DMS53 treated with DMSO at 0.1 percent for 48 hours (cell line): ENCODE measurements at regions not wholly inside any gene's neighbourhood (a gene's known extent, or its start where the extent isn't known, plus 50 kb on each side); places are given as distances from the start of the nearest gene placed in this dataset.
A peak's percentile ranks its signal among the peaks of the same experiment; 100 is the strongest.

Source experiments
- DNase-seq: peaks from one replicate; lab custom pipeline; 2025; ENCODE audit not compliant: unreplicated experiment; lab: John Stamatoyannopoulos, UW

DNA sequence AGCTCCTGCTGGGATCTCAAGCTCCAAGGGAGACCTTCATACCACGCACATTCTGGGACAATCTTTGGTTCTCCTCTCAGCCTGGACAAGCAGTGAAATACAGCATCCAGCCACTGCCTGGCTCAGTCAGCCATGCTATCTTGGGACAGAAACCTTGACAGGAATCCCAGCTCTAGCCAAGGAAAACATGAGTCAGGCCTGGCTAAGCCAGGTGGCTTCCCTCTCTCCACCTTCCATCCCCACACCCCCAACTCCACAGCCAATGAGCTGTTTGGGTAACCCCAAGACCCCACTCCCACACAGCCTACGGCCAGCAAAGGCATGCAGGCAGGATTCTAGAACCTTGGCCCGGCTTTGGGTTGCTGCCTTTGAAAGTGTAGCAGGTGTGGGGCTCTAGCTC is 64.9 kb downstream of the MCFD2 start:
- DNase-seq = no peak

DNA sequence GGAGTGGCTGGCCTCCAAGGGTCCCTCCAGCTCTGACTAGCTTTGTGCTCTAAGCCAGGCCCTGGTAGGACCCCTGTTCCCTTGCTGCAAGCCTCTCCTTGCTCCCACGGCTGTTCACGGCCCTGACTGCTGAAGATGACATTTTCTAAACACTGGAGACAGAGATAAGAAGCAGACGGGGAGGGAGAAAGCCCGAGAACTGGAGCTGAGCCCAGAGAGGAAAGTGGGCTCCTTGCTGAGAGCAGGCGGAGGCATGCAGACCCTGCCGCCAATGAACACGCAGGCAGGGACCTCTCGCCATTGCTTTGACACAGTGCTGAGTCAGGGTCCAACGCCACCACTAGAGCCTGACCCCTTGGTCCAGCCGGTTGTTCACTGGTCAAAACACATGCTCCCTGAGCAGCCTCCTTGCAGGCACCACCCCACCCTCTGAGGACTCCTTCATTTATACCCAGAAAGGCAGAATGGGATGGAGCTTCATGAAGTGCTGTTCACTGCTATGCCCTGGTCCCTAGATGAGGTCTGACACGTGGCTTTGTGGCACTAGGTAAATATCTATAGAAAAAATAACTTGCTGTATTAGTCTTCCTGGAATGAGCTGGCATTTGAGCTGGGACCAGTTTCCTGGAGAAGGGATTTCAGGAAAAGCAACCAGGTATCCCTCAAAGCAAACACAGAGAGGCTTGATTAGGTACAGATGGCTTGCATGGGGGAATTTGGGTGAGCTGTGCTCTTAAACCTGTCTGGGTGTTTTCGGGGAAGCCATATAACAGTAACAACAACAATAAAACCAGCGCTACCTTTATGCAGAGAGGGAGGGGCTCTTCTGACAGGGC is 65.7 kb downstream of the MCFD2 start:
- peak; percentile 6 for DNase-seq

DNA sequence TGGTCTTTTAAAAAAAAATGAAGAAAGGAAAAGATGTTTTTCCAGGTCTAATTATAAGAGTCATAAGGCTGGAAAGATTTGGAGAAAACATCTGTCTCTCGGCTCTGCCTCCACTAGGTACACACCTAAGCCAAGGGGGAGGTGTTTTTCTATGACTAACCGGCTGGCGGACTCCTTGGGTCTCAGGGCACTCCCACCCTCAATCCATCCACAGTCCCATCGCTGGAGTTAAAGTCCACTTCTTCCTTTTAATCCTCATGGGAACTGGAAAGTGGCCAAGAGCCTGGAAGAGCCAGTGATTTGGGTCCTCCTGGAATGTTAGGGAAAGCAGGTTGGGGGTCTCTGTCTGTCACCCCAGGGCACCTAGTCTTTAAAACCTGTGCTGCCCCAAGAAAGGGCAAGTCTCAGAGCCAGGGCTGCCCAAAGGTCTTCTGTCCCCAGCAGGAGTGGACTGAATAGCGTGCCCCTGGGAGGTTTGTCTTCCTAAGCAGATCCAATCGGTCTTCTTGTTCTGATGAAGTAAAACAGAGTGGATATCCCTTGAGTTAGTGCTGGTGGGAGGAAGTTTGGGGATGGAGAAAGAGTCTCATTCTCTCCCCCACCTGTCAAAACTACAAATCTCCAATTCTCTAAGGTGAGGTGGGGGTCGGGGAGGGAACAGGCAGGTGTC is 66.4 kb downstream of the MCFD2 start:
- no peak for DNase-seq

DNA sequence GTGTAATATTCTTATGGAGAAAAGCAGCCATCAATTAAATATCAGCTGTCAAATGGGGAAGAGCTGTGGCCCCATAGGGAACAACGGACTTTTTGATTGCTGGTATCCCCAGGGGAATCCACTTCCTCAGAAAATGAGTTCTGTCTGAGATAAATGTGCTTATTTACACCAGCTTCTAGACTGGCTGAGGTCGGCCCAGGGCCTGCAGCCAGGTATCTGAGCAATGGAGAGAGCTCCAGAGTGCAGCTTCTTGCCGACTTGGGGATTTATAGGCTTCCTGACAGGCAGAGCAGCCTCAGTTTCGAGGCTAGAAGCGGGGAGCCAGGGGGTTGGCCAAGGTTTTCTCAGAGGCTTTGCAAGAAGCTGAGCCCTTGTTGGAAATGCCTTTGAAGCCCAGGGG is 67.2 kb downstream of the MCFD2 start:
- DNase-seq = no peak

GRCh38 chr2:46847726-46848412 is 67.7 kb downstream of the MCFD2 start:
- no peak for DNase-seq

DNA sequence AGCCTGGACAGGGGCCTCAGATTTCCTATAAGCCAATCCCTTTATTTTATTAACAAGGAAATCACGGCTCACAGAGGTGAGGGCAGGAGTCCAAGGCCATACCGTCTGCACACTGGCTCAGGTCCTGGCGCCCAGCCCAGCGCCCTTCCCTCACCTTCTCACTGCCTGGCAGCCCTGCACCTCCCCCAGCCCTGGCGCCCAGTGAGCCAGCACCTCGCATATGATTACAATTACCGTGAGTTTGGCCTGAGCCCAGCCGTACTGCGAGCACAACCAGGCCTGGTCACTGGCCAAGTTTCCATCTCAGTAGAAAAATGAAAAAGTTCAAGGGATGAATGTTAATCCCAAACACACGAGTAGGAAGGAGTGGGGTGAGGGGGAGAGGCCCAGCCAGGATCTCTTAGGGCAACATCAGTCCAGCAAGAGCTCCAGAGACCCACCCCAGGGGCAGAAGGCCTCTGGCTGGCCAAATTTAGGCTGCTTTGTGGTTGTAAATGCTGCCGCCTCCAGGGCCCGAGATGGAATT is 68.4 kb downstream of the MCFD2 start:
- DNase-seq = peak; percentile 4

DNA sequence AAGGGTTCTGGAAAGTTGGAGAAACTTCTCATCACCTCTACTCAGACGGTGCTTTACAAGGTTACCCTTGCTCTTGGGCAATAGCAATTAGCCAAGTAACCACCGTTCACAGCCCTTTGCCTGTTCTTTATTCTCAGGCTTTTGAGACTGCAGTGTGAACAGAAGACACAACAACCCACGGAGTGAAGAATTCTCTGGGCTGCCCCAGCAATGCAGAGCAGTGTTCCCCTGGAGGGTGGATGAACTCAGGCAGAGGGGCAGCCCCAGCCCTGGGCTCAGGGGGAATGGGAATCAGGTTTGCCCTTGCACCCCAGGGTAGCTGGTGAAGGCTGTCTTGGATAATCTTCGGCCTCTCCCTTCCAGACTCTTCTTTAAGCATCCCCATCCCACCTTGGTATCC is 69.1 kb downstream of the MCFD2 start:
- no peak for DNase-seq

- DNase-seq = no peak
Observed at GRCh38 chr2:46845542-46846486, 69.8 kb downstream of the MCFD2 start.

DNA sequence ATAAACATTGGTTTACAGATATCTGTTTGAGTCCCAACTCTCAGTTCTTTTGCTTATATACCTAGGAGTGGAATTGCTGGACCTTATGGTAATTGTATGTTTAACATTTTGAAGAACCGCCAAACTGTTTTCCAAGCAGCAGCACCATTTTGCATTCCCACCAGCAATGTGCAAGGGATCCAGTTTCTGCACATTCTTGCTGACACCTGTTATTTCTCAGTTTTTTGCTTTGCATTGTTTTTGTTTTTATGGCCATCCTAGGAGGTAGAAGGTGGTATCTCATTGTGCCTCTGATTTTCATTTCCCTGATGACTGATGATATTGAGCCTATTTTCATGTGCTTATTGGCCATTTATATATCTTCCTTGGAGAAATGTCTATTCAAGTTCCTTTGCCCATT is 71.2 kb downstream of the MCFD2 start:
- DNase-seq = no peak

- DNase-seq = no peak
Observed at GRCh38 chr2:46844034-46844433, 71.6 kb downstream of the MCFD2 start.

- DNase-seq = no peak
Observed at GRCh38 chr2:46843316-46843715, 72.3 kb downstream of the MCFD2 start.

- DNase-seq = no peak
Observed at GRCh38 chr2:46842876-46843275, 72.7 kb downstream of the MCFD2 start.

DNA sequence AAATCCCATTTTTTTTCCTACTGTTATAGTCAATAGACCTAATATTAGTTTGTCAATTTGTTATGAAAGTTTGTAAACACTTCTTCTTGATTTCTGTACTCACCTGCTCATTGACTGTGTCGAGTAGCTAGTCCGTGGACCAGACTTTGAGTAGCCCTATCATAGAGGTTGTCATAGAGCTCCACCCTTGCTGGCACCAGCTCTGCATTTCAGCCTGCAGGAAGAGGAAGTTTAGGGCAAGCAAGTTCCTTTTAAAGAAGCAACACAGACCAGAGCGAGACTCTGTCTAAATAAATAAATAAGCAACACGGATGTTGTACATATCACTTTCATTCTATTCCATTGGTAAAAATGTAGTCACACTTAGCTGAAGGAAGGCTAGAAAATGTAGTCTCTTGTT is 74.0 kb downstream of the MCFD2 start:
- DNase-seq = no peak

DNA sequence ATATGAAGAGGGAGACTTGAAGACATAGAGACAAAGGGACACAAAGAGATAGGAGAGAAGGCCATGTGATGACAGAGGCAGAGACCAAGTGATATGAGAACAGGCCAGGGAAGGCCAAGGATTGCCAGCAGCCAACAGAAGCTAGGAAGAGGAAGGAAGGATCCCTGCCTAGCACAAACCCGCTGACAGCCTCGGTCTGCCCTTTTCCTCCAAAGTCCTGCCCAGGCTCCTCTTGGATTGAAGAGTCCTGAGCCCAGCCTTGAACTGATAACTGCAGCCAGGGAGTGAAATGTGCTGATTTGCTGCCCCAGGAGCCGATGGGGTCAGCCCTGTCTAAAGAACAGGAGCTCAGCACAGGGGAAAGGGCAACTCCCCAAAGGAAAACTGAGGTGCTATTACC is 76.6 kb downstream of the MCFD2 start:
- no peak for DNase-seq

DNA sequence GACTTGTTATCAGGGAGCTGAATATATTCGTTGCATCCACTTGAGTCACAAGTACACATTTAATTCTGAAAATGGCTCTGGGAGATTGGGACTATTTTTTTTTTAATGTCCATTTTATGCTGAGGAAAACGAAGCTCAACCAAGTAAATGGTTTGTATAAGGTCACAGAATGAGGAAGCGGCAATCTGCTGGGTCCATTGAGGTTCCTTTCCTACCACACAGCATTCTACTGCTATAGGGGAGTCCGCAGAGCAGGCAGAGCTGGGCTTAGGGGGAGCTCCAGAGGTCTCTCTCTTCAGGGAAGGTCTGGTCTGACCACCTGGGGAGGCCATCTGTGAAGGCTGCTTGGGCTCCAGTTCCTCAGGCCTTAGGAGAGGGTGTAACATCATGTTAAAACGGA is 77.9 kb downstream of the MCFD2 start:
- no peak for DNase-seq

- no peak for DNase-seq
Observed at GRCh38 chr2:46837112-46837454, 78.5 kb downstream of the MCFD2 start.

- no peak for DNase-seq
Observed at GRCh38 chr2:46836295-46837111, 79.1 kb downstream of the MCFD2 start.

DNA sequence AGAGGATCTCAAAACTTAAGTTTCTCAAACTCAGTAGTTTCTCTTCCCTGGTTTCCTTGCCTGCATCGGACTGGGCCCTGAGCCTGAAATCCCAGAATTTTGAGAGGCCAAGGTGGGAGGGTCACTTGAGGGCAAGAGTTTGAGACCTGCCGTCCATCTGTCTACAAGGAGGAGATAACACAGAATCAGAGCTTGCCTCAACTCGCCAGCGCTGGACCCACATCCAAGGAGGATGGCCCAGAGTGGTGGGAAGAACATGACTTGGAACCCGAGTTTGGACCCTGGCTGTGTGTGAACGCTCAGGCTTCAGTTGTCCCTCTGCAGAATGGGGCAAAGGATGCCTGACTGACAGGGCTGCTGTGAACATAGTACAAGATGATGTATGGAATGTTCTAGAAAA is 80.1 kb downstream of the MCFD2 start:
- DNase-seq = no peak

- DNase-seq = no peak
Observed at GRCh38 chr2:46832543-46832942, 83.1 kb downstream of the MCFD2 start.

DNA sequence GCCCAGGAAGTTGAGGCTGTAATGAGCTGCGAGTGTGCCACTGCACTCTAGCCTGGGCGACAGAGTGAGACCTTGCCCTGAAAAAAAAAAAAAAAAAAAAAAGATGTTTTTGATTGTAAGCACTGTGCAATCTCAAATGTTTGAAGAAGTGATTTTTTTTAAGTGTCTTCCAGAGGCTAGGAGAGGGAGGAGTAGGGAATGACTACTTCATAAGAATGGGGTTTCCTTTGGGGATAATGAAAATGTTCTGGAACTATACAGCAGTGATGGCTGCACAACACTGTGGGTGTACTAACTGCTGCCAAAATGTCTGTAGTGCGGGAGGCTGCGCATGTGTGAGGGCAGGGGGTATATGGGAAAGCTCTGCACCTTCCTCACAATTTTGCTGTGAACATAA is 83.7 kb downstream of the MCFD2 start:
- no peak for DNase-seq
